ENCODE measurements at regions not wholly inside any gene's neighbourhood (a gene's known extent, or its start where the extent isn't known, plus 50 kb on each side); places are given as distances from the start of the nearest gene placed in this dataset.
A peak's percentile ranks its signal among the peaks of the same experiment; 100 is the strongest.

DNA sequence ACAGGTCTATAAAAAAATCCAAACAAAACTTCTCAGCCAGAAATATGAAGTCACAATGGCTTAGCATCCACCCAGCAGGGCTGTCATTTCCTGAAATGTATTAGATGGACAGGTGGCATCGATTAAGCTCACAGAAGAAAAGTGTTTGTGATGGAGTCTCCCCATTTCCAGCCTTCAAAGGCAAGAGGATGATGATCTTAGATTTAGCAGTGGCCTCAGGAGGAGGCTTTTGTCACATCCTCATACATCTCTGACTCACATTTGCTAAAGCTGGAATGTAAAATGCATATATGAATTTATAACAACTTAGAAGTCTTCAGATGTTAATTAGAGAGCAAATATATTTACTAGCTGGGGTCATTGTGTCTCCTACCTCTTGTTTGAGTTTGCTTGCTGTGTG is 441.9 kb downstream of the SPRY1 start:
- ATAC-seq (no peak), DNase-seq (no peak)
- no peaks in the 10 kb centered on the region for H3K9me3 ChIP-seq
- TF ChIP-seq, protein P1, sequence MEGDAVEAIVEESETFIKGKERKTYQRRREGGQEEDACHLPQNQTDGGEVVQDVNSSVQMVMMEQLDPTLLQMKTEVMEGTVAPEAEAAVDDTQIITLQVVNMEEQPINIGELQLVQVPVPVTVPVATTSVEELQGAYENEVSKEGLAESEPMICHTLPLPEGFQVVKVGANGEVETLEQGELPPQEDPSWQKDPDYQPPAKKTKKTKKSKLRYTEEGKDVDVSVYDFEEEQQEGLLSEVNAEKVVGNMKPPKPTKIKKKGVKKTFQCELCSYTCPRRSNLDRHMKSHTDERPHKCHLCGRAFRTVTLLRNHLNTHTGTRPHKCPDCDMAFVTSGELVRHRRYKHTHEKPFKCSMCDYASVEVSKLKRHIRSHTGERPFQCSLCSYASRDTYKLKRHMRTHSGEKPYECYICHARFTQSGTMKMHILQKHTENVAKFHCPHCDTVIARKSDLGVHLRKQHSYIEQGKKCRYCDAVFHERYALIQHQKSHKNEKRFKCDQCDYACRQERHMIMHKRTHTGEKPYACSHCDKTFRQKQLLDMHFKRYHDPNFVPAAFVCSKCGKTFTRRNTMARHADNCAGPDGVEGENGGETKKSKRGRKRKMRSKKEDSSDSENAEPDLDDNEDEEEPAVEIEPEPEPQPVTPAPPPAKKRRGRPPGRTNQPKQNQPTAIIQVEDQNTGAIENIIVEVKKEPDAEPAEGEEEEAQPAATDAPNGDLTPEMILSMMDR (IDR thresholded peaks at IDR 0.05) = no peak
- no peak overlapping the region for H3K4me3 ChIP-seq
- H3K36me3 ChIP-seq = no peaks in the 10 kb centered on the region
- no peaks in the 10 kb centered on the region for H3K27me3 ChIP-seq
- no peaks in the 10 kb centered on the region for H3K4me1 ChIP-seq
- H3K27ac ChIP-seq = no peak overlapping the region
- intact Hi-C loops (cut with DNase I) = no loop called here

DNA sequence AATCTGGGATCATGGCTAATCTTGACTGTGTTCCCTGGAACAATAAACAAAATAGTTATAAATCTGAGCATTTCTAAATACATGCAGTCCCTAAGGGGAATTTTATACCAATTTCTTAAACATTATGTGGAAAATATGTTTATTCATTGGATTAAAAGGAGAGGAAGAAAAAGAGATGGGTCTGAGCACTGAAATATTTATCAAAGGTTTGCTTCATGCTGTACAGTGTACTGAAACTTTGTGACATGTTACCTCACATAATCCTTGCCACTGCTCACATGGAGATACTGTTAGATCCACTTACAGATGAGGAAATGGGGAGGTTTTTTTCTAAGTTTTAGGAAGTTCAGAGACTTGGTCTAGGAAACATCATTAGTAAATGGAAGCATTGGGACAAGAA is 443.6 kb downstream of the SPRY1 start:
- DNase-seq (no peak), ATAC-seq (no peak)
- intact Hi-C loops (cut with DNase I) = no loop called here
- no peaks in the 10 kb centered on the region for H3K36me3 ChIP-seq
- no peak overlapping the region for H3K4me3 ChIP-seq
- H3K4me1 ChIP-seq = no peaks in the 10 kb centered on the region
- H3K27ac ChIP-seq = no peak overlapping the region
- TF ChIP-seq, protein P1 (IDR thresholded peaks at IDR 0.05) = no peak
- no peaks in the 10 kb centered on the region for H3K9me3 ChIP-seq
- H3K27me3 ChIP-seq = no peaks in the 10 kb centered on the region

DNA sequence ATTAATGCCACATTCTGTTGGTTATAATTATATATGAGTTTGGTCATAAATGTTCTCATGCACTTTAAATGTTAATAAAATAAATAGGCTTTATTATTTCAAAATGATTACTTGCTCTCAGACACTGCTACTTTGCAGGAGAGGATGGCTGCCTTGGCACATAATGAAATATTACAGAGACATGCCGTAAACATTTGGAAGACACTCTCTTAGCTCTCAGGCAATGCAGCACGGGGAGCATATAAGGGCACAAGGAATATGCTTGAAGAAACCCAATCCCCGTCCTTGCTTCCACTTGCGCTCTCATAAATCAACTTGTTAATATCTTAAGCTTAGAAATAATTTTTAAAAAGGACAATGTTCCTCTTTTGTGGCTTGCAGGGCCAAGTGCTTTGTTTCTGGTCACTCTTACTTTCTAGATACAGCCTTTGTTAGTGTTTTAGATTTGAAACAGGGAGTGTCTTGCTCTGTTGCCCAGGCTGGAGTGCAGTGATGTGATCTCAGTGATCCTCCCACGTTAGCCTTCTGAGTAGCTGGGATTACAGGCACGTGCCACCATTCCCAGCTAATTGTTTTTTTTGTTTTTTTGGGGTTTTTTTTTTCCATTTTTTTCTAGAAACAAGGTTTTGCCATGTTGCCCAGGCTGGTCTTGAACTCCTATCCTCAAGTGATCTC is 445.0 kb downstream of the SPRY1 start:
- no peaks in the 10 kb centered on the region for H3K36me3 ChIP-seq
- no peaks in the 10 kb centered on the region for H3K27me3 ChIP-seq
- TF ChIP-seq, protein P1 (IDR thresholded peaks at IDR 0.05) = no peak
- H3K4me3 ChIP-seq = no peak overlapping the region
- intact Hi-C loops (cut with DNase I) = no loop called here
- no peaks in the 10 kb centered on the region for H3K9me3 ChIP-seq
- no peak for DNase-seq
- no peak for ATAC-seq
- H3K4me1 ChIP-seq = no peaks in the 10 kb centered on the region
- H3K27ac ChIP-seq = no peak overlapping the region

DNA sequence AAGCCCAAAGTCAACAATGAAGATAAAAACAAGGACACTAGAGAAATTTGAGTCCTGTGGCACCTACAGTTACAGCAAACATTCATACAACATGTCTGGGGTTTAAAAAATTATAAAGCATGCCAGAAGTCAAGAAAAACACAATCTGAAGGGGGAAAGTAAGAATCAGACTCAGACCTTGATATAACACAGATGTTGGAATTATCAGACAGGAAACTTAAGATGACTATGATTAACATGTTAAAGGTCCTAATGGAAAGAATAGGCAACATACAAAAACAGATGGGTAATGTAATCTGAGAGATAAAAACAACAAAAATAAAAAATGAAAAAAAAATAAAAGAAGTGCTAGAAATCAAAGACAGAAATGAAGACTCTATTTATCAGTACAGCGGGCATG is 446.5 kb downstream of the SPRY1 start:
- no peaks in the 10 kb centered on the region for H3K9me3 ChIP-seq
- DNase-seq (no peak), ATAC-seq (no peak)
- intact Hi-C loops (cut with DNase I) = no loop called here
- H3K36me3 ChIP-seq = no peaks in the 10 kb centered on the region
- no peak overlapping the region for H3K27ac ChIP-seq
- H3K27me3 ChIP-seq = no peaks in the 10 kb centered on the region
- TF ChIP-seq, protein P1 (IDR thresholded peaks at IDR 0.05) = no peak
- H3K4me3 ChIP-seq = no peak overlapping the region
- H3K4me1 ChIP-seq = no peaks in the 10 kb centered on the region

DNA sequence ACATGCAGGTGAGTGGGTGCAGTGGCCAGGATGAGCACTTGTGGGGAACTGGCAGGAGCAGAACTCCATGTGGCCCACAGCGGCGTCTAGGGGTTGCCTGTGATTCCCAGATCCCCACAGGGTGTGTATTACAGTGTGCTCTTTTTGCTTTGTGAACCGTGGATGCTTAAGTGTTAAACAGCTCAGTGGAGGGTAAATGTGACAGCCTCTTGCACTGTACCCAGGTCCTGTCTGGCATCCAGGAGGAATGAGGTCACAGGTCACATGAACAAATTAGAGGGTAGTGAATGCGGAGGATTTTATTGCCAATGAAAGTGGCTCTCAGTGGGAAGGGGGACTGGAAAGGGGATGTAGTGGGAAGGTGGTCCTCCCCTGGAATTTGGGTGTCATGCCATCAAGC is 447.8 kb downstream of the SPRY1 start:
- ATAC-seq = peak; percentile 35
- DNase-seq = no peak
- TF ChIP-seq, protein P1 (IDR thresholded peaks at IDR 0.05) = no peak
- no peaks in the 10 kb centered on the region for H3K27me3 ChIP-seq
- no peak overlapping the region for H3K4me3 ChIP-seq
- H3K9me3 ChIP-seq = no peaks in the 10 kb centered on the region
- intact Hi-C loops (cut with DNase I) = no loop called here
- no peak overlapping the region for H3K27ac ChIP-seq
- H3K4me1 ChIP-seq = no peaks in the 10 kb centered on the region
- H3K36me3 ChIP-seq = no peaks in the 10 kb centered on the region

DNA sequence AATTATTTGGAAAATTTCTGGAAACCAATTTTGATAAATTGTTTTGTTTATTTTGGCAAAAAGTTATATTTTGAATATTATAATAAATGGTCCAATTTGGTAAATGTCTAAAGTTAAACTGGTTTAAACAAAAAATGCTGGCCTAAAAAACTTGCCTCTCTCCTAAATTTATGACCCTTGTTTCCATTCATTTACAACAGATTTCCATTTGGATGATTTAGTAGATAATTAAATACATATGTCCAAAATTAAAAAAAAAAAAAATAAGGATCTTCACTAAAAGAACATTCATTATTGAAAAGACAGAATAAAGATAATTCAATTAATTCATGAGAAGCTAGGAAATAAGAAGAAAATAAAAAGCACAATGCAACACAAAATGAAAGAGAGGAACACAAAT is 449.5 kb downstream of the SPRY1 start:
- Histone ChIP-seq H3K36me3 (no peaks in the 10 kb centered on the region), H3K4me1 (no peaks in the 10 kb centered on the region), H3K27ac (no peak overlapping the region), H3K4me3 (no peak overlapping the region), H3K9me3 (no peaks in the 10 kb centered on the region), H3K27me3 (no peaks in the 10 kb centered on the region)
- intact Hi-C loops (cut with DNase I) = no loop called here
- DNase-seq = no peak
- no peak for ATAC-seq
- TF ChIP-seq, protein P1 (IDR thresholded peaks at IDR 0.05) = no peak
